Keratinocyte (primary cell): ENCODE measurements at regions not wholly inside any gene's neighbourhood (a gene's known extent, or its start where the extent isn't known, plus 50 kb on each side); places are given as distances from the start of the nearest gene placed in this dataset.

Experiments
- DNase-seq: peaks from one replicate; pipeline ENCODE4 v3.0.0-alpha.2; 2011; ENCODE audit warnings: low read depth, missing footprints, low spot score
- FAIRE-seq: peaks from 2 replicates; lab custom pipeline; 2011; peaks lifted over from hg19 to GRCh38; lab: Jason Lieb, UNC
- H2AFZ ChIP-seq: 2 replicates; pipeline ENCODE4 v1.6.0; 2012; ENCODE audit warnings: low read length, control low read depth, inconsistent platforms; ENCODE audit not compliant: control insufficient read depth
- H3K27ac ChIP-seq: 2 replicates; pipeline ENCODE4 v1.5.1; 2011; ENCODE audit warnings: low read length; ENCODE audit not compliant: control insufficient read depth, insufficient read depth
- H3K27me3 ChIP-seq: 3 replicates; pipeline ENCODE4 v1.6.0; 2011; ENCODE audit warnings: low read length; ENCODE audit not compliant: control insufficient read depth, insufficient read depth; ENCODE audit errors: extremely low read depth
- H3K36me3 ChIP-seq, 2 experiments: 2 replicates in 1 of 2; 3 replicates in 1 of 2; pipeline ENCODE4 v1.5.1; 2011; ENCODE audit warnings: low read length in 2 of 2, mild to moderate bottlenecking in 1 of 2; ENCODE audit not compliant: control insufficient read depth in 2 of 2, insufficient read depth in 2 of 2; ENCODE audit errors: extremely low read depth in 1 of 2
- H3K4me1 ChIP-seq: 3 replicates; pipeline ENCODE4 v1.5.1; 2011; ENCODE audit warnings: low read length; ENCODE audit not compliant: control insufficient read depth, insufficient read depth; ENCODE audit errors: extremely low read depth
- H3K4me2 ChIP-seq: 3 replicates; pipeline ENCODE4 v1.6.0; 2011; ENCODE audit warnings: low read depth, low read length; ENCODE audit not compliant: control insufficient read depth, insufficient read depth; ENCODE audit errors: extremely low read depth
- H3K4me3 ChIP-seq, 3 experiments: fragments of 200-600 bp in 1 of 3; sonication (generic) in 1 of 3; 2 replicates in 2 of 3; 3 replicates in 1 of 3; pipeline ENCODE4 v1.5.1; 2011 to 2016; ENCODE audit warnings: low read length in 3 of 3, mild to moderate bottlenecking in 3 of 3, control low read depth in 2 of 3, inconsistent platforms in 1 of 3, low read depth in 1 of 3, mixed read lengths in 1 of 3, mixed run types in 1 of 3, moderate library complexity in 1 of 3; ENCODE audit not compliant: control insufficient read depth in 2 of 3, insufficient read depth in 2 of 3; ENCODE audit errors: extremely low read depth in 1 of 3
- H3K79me2 ChIP-seq: 2 replicates; pipeline ENCODE4 v1.6.0; 2012; ENCODE audit warnings: low read length; ENCODE audit not compliant: control insufficient read depth, insufficient read depth
- H3K9ac ChIP-seq: 3 replicates; pipeline ENCODE4 v1.6.0; 2011; ENCODE audit warnings: low read length; ENCODE audit not compliant: control insufficient read depth, insufficient read depth; ENCODE audit errors: extremely low read depth
- H3K9me1 ChIP-seq: 3 replicates; pipeline ENCODE4 v1.6.0; 2011; ENCODE audit warnings: low read length; ENCODE audit not compliant: control insufficient read depth, insufficient read depth; ENCODE audit errors: extremely low read depth
- H3K9me3 ChIP-seq: 2 replicates; pipeline ENCODE4 v1.5.1; 2012; ENCODE audit warnings: low read depth, low read length; ENCODE audit not compliant: control insufficient read depth
- H4K20me1 ChIP-seq: 3 replicates; pipeline ENCODE4 v1.6.0; 2011; ENCODE audit warnings: low read length; ENCODE audit not compliant: control insufficient read depth, insufficient read depth; ENCODE audit errors: extremely low read depth
- CTCF ChIP-seq, 3 experiments: IDR thresholded peaks in 1 of 3; conservative IDR thresholded peaks in 1 of 3; optimal IDR thresholded peaks in 1 of 3; 2 replicates in 2 of 3; 3 replicates in 1 of 3; pipeline versions ENCODE3 to v1.5.1; 2011; ENCODE audit warnings: low read length in 3 of 3, mild to moderate bottlenecking in 3 of 3, moderate library complexity in 2 of 3, control low read depth in 1 of 3, inconsistent platforms in 1 of 3; ENCODE audit not compliant: insufficient read depth in 2 of 3; ENCODE audit errors: extremely low read depth in 1 of 3
- EZH2 ChIP-seq: IDR thresholded peaks from one replicate; pipeline ENCODE4 v1.6.1; 2012; ENCODE audit warnings: inconsistent platforms, mild to moderate bottlenecking, low read length, moderate library complexity
- dilution Hi-C: fragments of 300-500 bp; cut with MboI; formaldehyde crosslinking; loops from one replicate; pipeline ENCODE4 v1.7.0; 2020; ENCODE audit warnings: low sequenced_read_pairs; ENCODE audit not compliant: extremely low pct_ligation_motif_present

- no peaks in the 10 kb centered on the region for H3K79me2 ChIP-seq
- dilution Hi-C loops: no loop called here
Observed at GRCh38 chr5:121199216-121199999, 652.3 kb upstream of the FTMT start.

GRCh38 chr5:121218086-121218485, 633.6 kb upstream of the FTMT start:
- H3K9ac ChIP-seq: no peak overlapping the region
- H3K4me2 ChIP-seq: no peak overlapping the region
- TF ChIP-seq EZH2 (no peak), CTCF (optimal IDR thresholded peaks at IDR 0.05 in 1 of 3, IDR thresholded peaks at IDR 0.05 in 1 of 3, conservative IDR thresholded peaks at IDR 0.05 in 1 of 3; ENCODE audit: extremely low read depth in 1 of 3, insufficient read depth in 2 of 3, low read length in 3 of 3) (no peak)
- no peaks in the 10 kb centered on the region for H3K36me3 ChIP-seq
- no peak overlapping the region for H3K27ac ChIP-seq
- no peaks in the 10 kb centered on the region for H3K9me3 ChIP-seq
- DNase-seq (no peak), FAIRE-seq (no peak)
- no peaks in the 10 kb centered on the region for H3K27me3 ChIP-seq
- no peaks in the 10 kb centered on the region for H4K20me1 ChIP-seq
- H3K79me2 ChIP-seq: no peaks in the 10 kb centered on the region
- no peaks in the 10 kb centered on the region for H3K9me1 ChIP-seq
- no peak overlapping the region for H3K4me3 ChIP-seq
- H2AFZ ChIP-seq: no peak overlapping the region
- dilution Hi-C loops: no loop called here
- H3K4me1 ChIP-seq: no peaks in the 10 kb centered on the region

More at GRCh38 chr5:121199216-121199999, 652.3 kb upstream of the FTMT start:
- Histone ChIP-seq H3K27me3 (no peaks in the 10 kb centered on the region), H3K4me3 (no peak overlapping the region), H3K4me2 (no peak overlapping the region), H2AFZ (no peak overlapping the region), H3K36me3 (no peaks in the 10 kb centered on the region), H3K9ac (no peak overlapping the region), H3K9me3 (no peaks in the 10 kb centered on the region), H4K20me1 (no peaks in the 10 kb centered on the region), H3K27ac (no peak overlapping the region), H3K4me1 (no peaks in the 10 kb centered on the region), H3K9me1 (no peaks in the 10 kb centered on the region)
- DNase-seq (no peak), FAIRE-seq (no peak)
- TF ChIP-seq EZH2 (no peak), CTCF (optimal IDR thresholded peaks at IDR 0.05 in 1 of 3, IDR thresholded peaks at IDR 0.05 in 1 of 3, conservative IDR thresholded peaks at IDR 0.05 in 1 of 3; ENCODE audit: extremely low read depth in 1 of 3, insufficient read depth in 2 of 3, low read length in 3 of 3) (no peak)
